H7 (cell line): ENCODE measurements at regions not wholly inside any gene's neighbourhood (a gene's known extent, or its start where the extent isn't known, plus 50 kb on each side); places are given as distances from the start of the nearest gene placed in this dataset.

Experiments
- DNase-seq: peaks from one replicate; pipeline ENCODE4 v3.0.0; 2012
- H3K27me3 ChIP-seq: 2 replicates; pipeline ENCODE4 v1.6.0; 2011; ENCODE audit warnings: mild to moderate bottlenecking, low read length; ENCODE audit not compliant: control insufficient read depth, insufficient read depth
- H3K36me3 ChIP-seq: replicated peaks from 2 replicates; pipeline ENCODE4 v1.5.1; 2011; ENCODE audit warnings: low read length; ENCODE audit not compliant: control insufficient read depth, insufficient read depth
- H3K4me3 ChIP-seq: 2 replicates; pipeline ENCODE4 v1.5.1; 2011; ENCODE audit warnings: low read depth, mild to moderate bottlenecking, control low read depth, low read length, moderate library complexity; ENCODE audit not compliant: insufficient read depth

DNA sequence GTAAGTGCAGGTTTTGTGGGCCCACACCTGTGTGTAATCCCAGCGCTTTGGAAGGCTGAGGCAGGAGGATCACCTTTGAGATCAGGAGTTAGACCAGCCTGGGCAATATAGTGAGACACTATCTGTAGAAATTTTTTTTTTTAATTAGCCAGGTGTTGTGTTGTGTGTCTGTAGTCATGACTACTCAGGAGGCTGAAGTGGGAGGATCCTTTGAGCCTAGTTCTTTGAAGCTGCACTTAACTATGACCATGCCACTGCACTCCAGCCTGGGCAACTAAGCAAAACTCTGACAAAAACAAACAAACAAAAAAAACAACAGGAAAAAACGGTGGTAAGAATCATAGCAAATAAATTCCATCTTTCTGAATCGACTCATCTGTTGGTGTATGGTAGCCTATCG, 268.6 kb upstream of the PDGFD start:
- H3K4me3 ChIP-seq = no peak overlapping the region
- no peak for DNase-seq
- H3K27me3 ChIP-seq = no peaks in the 10 kb centered on the region
- H3K36me3 ChIP-seq = no peaks in the 10 kb centered on the region

DNA sequence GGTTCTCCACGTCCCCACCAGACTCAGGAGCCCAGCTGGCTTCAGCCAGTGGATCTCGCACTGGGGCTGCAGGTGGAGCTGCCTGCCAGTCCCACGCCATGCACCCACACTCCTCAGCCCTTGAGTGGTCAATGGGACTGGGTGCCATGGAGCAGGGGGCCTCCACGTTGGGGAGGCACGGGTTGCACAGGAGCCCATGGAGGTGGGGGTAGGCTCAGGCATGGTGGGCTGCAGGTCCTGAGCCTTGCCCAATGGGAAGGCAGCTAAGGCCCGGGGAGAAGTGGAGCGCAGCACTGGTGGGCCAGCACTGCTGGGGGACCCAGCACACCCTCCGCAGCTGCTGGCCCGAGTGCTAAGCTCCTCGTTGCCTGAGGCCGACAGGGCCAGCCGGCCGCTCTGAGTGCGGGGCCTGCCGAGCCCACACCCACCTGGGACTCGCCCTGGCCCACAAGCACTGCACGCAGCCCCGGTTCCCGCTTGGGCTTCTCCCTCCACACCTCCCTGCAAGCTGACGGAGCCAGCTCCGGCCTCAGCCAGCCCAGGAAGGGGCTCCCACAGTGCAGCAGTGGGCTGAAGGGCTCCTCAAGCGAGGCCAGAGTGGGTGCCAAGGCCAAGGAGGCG, 258.5 kb upstream of the PDGFD start:
- Histone ChIP-seq H3K36me3 (no peaks in the 10 kb centered on the region), H3K4me3 (no peak overlapping the region), H3K27me3 (no peaks in the 10 kb centered on the region)
- no peak for DNase-seq

DNA sequence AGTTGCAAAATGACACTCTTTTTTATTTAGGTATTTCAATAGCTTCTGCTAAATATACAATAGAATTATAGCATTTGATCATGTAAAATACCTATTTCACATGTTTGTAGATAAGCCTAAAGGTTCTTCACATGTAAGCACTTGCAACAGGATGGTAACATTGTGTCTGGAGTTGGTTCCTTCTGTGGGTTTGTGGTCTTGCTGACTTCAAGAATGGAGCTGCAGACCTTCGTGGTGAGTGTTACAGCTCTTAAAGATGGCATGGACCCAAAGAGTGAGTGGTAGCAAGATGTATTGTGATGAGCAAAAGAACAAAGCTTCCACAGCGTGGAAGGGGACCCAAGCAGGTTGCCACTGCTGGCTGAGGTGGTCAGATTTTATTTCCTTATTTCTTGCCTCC, 246.4 kb upstream of the PDGFD start:
- H3K36me3 ChIP-seq = no peaks in the 10 kb centered on the region
- DNase-seq = no peak
- H3K27me3 ChIP-seq = no peaks in the 10 kb centered on the region
- no peak overlapping the region for H3K4me3 ChIP-seq

DNA sequence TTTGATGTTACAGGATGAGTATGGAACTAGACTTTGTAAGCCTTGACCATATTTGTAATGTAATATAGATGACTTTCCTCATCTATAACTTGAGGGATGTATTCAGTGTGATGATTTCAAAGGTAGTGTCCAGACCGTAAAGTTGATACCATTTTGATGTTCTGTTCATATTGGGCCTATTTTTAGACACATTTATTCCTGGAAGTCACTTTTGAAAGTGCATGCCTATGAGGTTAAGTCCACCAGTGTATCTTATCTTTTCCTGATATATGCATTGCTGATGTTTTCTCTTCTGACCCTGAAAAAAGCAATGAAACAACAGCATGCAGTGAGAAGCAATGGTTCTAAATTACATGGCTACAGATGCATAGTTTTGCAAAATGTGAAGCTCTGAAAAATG, 244.7 kb upstream of the PDGFD start:
- H3K27me3 ChIP-seq = no peaks in the 10 kb centered on the region
- H3K36me3 ChIP-seq = no peaks in the 10 kb centered on the region
- no peak for DNase-seq
- no peak overlapping the region for H3K4me3 ChIP-seq

DNA sequence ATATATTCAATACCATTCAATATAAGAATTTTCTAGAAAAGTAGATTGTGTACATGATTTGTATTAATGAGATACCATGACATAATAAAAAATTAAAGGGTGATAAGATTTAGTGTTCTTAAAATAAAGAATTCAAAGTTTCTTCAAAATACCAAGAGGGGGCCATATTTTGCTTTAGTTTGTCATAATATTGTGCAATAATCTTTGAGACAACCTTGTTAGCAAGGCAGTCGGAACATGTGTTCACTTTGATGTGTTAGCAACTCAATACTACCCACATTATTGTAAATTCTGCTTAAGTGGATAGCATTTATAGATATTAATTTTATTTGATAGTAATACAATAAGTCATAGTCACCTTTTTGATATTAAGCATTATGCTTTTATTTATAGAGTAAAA, 241.3 kb upstream of the PDGFD start:
- no peaks in the 10 kb centered on the region for H3K36me3 ChIP-seq
- H3K27me3 ChIP-seq = no peaks in the 10 kb centered on the region
- H3K4me3 ChIP-seq = no peak overlapping the region
- no peak for DNase-seq

DNA sequence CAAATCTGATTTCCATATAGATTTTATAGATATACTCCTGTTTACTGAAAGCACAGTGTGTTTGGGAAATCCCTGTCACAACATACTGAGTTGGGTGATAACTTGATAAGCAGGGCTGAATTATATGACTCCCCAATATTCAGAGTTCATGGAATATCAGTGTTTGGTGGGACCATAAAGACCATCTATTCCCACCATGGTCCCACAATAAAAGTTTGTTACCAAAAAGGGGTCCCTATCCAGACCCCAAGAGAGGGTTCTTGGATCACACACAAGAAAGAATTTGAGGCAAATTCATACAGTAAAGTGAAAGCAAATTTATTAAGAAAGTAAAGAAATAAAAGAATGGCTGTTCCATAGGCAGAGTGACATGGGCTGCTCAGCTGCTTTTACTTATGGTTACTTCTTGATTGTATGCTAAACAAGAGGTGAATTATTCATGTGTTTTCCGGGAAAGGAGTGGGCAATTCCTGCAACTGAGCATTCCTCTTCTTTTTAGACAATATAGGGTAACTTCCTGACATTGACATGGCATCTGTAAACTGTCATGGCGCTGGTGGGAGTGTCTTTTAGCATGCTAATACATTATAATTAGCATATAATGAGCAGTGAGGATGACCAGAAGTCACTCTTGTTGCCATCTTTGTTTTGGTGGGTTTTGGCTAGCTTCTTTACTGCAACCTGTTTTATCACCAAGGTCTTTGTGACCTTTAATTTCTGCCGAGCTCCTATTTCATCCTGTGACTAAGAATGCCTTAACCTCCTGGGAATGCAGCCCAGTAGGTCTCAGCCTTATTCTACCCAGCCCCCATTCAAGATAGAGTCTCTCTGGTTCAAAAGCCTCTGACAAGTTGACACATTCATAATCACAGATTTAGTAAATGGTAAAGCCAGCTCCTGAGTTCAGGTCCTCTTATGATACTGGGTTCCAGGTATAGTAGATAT, 240.6 kb upstream of the PDGFD start:
- Histone ChIP-seq H3K36me3 (no peaks in the 10 kb centered on the region), H3K27me3 (no peaks in the 10 kb centered on the region), H3K4me3 (no peak overlapping the region)
- DNase-seq = no peak

DNA sequence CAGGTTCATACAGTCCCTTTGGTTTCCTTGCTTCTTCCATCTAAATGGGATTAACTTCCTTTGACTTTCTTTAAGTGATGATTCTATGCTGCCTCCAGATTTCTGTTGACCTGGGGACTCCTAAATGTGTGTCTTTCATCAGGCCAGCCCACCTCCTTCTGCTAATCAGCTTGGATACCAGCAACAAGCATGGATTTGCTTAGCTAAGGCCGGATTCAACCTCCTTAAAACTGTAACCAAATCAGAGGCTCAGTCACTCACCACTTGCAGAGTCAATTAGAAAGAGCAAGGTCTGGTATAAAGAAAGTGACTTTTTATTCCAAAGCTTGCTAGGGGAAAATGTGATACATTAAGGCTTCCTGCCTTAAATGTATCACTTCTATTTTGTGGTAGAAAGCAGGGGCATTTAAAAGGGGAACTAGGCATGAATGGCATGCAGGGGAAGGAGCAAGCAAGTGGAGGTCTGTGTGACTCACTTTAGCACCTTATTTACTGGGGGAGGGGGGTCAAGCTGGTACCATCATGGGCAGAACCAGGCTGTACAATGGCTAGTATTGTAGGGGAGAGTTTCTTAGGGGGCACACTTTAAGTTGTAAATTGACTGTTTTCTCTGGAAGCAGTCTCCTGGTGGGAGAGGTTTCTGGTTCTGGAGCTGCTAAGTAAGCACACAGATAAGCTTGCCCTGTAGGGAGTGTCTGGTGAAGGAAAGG, 239.0 kb upstream of the PDGFD start:
- peak; percentile 29 for DNase-seq
- Histone ChIP-seq H3K27me3 (no peaks in the 10 kb centered on the region), H3K36me3 (no peaks in the 10 kb centered on the region), H3K4me3 (no peak overlapping the region)

DNA sequence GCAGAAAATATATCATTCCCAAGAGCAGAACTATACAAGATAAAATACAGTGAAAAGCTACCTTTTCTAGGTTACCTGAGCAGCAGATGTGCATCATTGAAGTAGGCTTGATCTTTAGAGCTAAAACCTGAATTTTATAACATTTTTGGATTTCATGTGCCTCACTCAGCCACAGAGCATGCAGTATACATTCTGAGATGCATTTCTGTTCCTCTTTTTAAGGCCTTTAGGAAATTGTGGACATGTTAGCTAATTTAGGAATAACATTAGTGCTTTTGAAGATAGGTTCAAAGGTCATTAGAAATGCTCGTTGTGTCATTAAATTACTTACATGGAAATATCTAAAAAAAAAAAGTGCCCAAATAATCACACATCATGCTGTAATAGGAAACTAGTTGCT, 230.6 kb upstream of the PDGFD start:
- H3K36me3 ChIP-seq = no peaks in the 10 kb centered on the region
- no peak for DNase-seq
- no peak overlapping the region for H3K4me3 ChIP-seq
- no peaks in the 10 kb centered on the region for H3K27me3 ChIP-seq

DNA sequence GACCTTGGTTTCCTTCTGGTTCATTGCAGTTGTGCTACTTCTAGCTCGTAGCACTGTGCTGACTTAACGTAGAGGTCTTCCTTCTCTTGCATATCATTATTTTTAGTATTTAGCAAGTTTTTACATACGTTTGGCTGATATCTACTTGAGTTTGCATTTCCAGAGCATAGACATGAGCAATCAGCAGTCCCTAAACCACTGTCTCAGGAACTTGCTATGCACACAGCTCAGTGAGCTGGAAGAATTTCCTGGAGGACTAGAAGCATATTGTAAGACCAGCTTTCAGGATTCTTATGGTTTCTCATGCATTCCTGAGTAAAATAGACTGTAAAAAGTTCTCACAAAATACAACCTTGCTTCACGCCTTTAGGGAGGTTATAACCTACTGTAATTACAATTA, 226.7 kb upstream of the PDGFD start:
- DNase-seq = no peak
- Histone ChIP-seq H3K27me3 (no peaks in the 10 kb centered on the region), H3K36me3 (no peaks in the 10 kb centered on the region), H3K4me3 (no peak overlapping the region)

DNA sequence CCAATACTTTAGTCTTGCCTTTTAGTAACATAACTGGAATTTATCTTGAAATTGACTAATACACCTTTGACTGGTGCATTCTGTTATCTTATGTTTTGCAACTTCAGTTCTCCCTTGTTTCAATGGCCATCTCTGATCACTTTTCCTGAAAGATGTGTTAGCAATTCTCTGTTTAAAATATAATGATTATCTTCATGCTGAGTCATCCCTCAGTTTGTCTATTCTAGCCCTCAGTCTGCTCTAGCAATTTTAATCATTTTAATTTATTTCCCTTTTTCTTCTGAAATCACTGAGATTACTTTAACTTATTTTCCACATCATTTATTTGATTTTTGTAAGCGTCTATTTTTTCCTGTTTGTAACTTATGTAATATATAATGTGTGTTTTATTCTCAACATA, 221.9 kb upstream of the PDGFD start:
- H3K4me3 ChIP-seq = no peak overlapping the region
- DNase-seq = no peak
- no peaks in the 10 kb centered on the region for H3K36me3 ChIP-seq
- H3K27me3 ChIP-seq = no peaks in the 10 kb centered on the region

DNA sequence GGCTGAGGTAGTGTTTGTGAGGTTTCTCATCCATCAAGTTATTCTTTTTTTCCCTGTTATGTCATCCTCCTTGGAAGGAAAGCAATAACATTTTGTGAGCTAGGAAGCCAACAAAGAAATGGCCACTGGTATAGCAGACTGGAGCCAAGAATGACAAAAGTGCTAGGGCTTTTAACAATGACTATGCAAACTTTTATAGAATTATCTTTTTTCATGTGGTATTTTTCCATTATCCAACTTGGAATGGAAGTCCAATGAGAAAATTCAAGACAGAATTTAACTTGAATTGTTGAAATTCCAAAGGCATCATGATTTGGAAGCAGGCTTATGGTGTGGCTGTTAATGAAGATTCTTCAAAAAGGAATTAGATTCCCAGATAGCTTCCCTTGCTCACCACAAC, 216.4 kb upstream of the PDGFD start:
- DNase-seq = no peak

DNA sequence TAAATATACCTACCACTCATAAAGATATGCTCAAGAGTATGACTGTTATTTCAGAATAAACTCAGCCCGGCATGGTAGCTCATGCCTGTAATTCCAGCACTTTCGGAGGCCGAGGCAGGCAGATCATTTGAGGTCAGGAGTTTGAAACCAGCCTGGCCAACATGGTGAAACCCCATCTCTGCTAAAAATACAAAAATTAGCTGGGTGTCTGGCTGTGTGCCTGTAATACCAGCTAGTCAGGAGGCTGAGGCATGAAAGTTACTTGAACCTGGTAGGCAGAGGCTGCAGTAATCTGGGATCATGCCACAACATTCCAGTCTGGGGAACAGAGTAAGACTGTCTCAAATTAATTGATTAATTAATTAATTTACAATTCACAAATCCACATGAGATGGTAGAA, 208.2 kb upstream of the PDGFD start:
- Histone ChIP-seq H3K4me3 (no peak overlapping the region), H3K36me3 (no peaks in the 10 kb centered on the region), H3K27me3 (no peaks in the 10 kb centered on the region)
- no peak for DNase-seq

More for the DNA sequence above, 216.4 kb upstream of the PDGFD start:
- no peaks in the 10 kb centered on the region for H3K27me3 ChIP-seq
- no peak overlapping the region for H3K4me3 ChIP-seq
- H3K36me3 ChIP-seq = no peaks in the 10 kb centered on the region

DNA sequence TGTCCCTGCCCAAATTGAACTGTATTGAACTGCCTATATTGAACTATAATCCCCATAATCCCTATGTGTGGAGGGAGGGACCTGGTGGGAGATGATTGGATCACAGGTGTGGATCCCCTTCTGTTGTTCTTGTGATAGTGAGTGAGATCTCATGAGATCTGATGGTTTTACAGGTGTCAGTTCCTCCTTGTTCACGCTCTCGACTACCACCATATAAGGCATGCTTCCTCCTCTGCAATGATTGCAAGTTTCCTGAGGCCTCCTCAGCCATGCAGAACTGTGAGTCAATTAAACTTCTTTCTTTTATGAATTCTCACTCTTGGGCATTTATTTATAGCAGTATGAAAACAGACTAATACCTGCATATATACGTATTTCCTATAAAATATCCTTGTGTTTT, 206.5 kb upstream of the PDGFD start:
- no peak for DNase-seq

DNA sequence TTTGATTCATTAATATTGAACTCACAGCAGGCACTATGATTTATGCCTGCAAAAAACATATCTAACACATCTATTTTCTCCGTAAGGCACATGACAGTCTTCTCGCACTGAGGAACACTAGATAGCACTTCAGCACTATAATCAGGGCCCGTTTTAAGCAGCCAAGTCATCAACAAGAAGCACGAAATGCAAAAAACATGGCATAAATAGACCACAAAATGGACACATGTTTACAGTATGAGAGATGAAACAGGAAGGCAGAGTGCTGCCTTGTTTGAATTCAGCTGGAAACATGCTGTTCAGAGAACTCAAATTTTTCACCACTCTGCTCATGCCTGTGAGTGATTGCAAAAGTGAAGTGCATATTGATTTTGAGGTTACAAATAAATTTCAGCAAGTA, 205.8 kb upstream of the PDGFD start:
- H3K4me3 ChIP-seq = no peak overlapping the region
- DNase-seq = no peak
- H3K36me3 ChIP-seq = no peaks in the 10 kb centered on the region
- no peaks in the 10 kb centered on the region for H3K27me3 ChIP-seq

More for the DNA sequence above, 206.5 kb upstream of the PDGFD start:
- Histone ChIP-seq H3K27me3 (no peaks in the 10 kb centered on the region), H3K4me3 (no peak overlapping the region), H3K36me3 (no peaks in the 10 kb centered on the region)

DNA sequence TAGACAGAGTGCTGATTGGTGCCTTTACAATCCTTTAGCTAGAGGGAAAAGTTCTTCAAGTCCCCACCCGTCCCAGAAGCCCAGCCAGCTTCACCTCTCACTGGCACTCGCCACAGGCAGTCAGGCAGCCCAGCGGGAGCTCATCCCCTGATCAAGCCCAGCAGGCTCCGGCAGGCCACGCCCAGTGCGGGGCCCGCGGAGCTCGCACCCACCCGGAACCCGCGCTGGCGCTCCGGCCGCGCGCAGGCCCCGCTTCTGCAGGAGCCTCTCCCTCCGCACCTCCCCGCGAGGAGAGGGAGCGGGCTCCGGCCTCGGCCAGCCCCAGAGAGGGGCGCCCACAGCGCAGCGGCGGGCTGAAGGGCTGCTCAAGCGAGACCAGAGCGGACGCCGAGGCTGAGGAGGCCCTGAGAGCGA, 202.4 kb upstream of the PDGFD start:
- H3K4me3 ChIP-seq = no peak overlapping the region
- DNase-seq = no peak
- no peaks in the 10 kb centered on the region for H3K27me3 ChIP-seq
- H3K36me3 ChIP-seq = no peaks in the 10 kb centered on the region
